WI38 (cell line): ENCODE measurements at regions not wholly inside any gene's neighbourhood (a gene's known extent, or its start where the extent isn't known, plus 50 kb on each side); places are given as distances from the start of the nearest gene placed in this dataset.

Experiments
- H3K4me3 ChIP-seq: 2 replicates; pipeline ENCODE4 v1.5.1; 2011; ENCODE audit warnings: low read depth, mild to moderate bottlenecking, control low read depth, low read length
- CTCF ChIP-seq: IDR thresholded peaks from 2 replicates; pipeline ENCODE4 v1.5.1; 2012; ENCODE audit warnings: low read depth, mild to moderate bottlenecking, control low read depth, low read length

- no peak for TF ChIP-seq CTCF
- no peak overlapping the region for H3K4me3 ChIP-seq
These were observed 113.4 kb upstream of the MSX2 start for GRCh38 chr5:174610968-174611367.

GRCh38 chr5:174612686-174613085, 111.7 kb upstream of the MSX2 start:
- TF ChIP-seq CTCF: no peak
- H3K4me3 ChIP-seq: no peak overlapping the region

GRCh38 chr5:174614500-174615135, 109.8 kb upstream of the MSX2 start:
- no peak overlapping the region for H3K4me3 ChIP-seq
- TF ChIP-seq CTCF: no peak

GRCh38 chr5:174616036-174616435, 108.3 kb upstream of the MSX2 start:
- H3K4me3 ChIP-seq: no peak overlapping the region
- TF ChIP-seq CTCF: no peak

GRCh38 chr5:174617285-174617684, 107.1 kb upstream of the MSX2 start:
- TF ChIP-seq CTCF: no peak
- no peak overlapping the region for H3K4me3 ChIP-seq

- no peak for TF ChIP-seq CTCF
- H3K4me3 ChIP-seq: no peak overlapping the region
These were observed 106.5 kb upstream of the MSX2 start for GRCh38 chr5:174617910-174618309.

- no peak for TF ChIP-seq CTCF
- no peak overlapping the region for H3K4me3 ChIP-seq
These were observed 105.8 kb upstream of the MSX2 start for GRCh38 chr5:174618589-174618988.
